NCI-H1694 treated with DMSO at 0.1 percent for 48 hours (cell line): ENCODE measurements at regions not wholly inside any gene's neighbourhood (a gene's known extent, or its start where the extent isn't known, plus 50 kb on each side); places are given as distances from the start of the nearest gene placed in this dataset.
"Not testable (repeated sequence)": the region's sequence is repeated elsewhere in the genome, so short reads cannot be mapped to it uniquely, and the experiment has no call there.

Experiments used
- DNase-seq: peaks from one replicate; lab custom pipeline; 2025; lab: John Stamatoyannopoulos, UW

- DNase-seq = not testable (repeated sequence)
Observed at GRCh38 chr2:67195327-67195726, 201.8 kb upstream of the ETAA1 start.

DNA sequence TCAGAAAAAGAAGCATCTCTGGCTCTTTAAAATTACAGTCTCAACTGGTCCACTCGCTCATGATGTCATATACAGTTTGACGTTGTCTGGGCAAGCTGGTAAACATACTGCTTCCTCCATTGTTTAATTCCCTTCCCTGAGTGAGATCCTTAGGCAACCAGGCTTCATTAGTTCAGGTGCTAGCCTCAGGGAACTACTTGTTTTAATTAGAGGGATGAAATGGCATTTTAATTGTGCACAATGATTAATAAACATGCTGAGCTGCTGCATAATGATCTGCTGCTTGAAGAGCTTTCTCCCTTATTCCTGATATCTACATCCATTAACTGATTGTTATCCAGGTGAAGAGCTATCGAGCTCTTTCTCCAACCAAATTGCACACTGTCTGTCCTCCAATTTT, 195.6 kb upstream of the ETAA1 start:
- no peak for DNase-seq

DNA sequence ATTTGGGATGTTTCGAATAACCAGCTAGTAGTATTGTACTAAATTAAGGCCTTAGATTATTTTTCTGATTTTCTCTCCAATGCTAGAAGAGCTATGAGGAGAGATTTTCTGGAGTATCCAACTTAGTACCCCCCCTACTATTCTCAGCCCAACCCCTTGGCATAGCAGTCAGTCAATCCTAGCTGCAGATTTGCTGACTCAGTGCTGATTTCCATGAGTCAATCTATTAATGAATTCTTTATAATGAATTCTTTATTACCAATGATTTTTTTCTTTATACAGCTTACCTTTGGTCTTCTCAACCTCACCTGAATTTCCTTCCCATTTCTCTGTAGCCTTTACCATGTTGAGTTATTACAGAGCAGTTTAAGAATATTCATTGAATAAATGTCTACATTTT, 192.8 kb upstream of the ETAA1 start:
- no peak for DNase-seq

DNA sequence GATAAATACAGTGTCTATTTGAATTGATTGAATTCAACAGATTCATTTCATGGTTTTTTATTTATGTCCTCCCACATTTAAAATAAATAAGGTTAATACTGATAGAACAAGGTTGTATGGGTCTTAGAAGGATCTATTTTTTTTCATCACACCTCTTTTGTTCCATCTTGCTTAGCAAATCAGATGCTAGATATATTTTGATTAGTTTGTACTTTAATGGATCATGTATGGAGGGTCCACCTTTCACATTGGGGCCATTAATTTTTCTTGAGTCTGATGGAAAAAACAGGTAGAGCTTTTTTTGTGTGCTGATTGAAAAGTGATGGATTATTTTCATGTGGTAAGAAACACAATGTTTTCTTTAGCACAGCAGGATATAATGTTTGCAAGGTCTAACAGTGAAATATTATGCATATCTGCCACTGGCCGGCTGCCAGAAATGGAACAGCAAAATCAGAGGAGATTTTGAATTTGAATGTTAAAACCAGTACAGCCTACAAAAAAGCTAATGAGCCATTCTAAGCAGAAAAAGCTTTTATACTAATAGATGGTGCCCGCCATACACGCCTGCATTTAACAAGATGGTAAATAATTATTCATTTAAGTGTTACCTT, 188.1 kb upstream of the ETAA1 start:
- DNase-seq = no peak

GRCh38 chr2:67210430-67210829, 186.7 kb upstream of the ETAA1 start:
- DNase-seq = no peak

DNA sequence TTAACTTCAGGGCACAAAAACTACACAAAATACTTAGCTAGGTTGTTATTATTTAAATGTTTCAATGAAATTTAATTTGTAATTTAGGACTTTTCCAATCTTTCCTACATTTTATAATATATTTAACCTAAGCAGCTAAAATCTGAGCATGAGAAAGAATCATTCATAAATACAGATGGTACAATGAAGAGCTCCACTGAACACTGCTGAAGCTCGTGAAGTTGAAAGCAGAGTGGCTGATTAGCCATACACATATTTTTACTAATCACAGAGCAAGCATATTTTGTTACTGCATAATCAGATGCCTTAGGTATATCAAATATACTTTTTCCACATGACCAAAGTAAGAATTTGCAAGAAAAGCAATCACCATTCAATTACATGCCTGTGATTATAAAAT, 184.9 kb upstream of the ETAA1 start:
- DNase-seq = no peak

GRCh38 chr2:67213270-67213670, 183.9 kb upstream of the ETAA1 start:
- no peak for DNase-seq

DNA sequence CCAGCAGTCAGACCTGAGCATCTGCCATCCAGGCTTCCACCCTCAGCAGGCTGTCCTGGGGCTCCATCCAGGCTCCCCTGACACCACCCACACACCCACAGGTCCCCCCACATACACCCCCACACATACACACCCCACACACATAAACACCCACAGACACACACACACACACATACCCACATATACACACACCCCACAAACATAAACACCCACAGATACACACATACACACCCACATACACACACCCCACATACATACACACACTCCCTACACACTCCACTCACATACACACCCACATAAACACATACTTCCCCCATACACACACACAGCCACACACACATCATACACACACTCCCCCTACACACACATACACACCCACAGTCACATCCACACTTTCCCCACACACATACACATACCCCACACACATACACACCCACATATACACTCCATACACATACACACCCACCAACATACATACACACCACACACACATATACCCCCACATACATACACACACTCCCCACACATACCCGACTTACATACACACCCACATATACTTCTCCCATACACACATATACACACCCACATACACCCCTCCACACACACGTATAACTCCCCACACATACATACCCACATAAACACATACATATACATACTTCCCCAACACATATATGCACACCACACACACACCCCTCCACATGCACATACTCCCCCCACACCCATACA, 183.3 kb upstream of the ETAA1 start:
- DNase-seq = no peak

GRCh38 chr2:67214585-67215185, 182.4 kb upstream of the ETAA1 start:
- DNase-seq = no peak

GRCh38 chr2:67215214-67216055, 181.7 kb upstream of the ETAA1 start:
- DNase-seq = peak; percentile 29

- DNase-seq = no peak
Observed at GRCh38 chr2:67216103-67216502, 181.0 kb upstream of the ETAA1 start.

- DNase-seq = no peak
Observed at GRCh38 chr2:67216881-67217280, 180.3 kb upstream of the ETAA1 start.

DNA sequence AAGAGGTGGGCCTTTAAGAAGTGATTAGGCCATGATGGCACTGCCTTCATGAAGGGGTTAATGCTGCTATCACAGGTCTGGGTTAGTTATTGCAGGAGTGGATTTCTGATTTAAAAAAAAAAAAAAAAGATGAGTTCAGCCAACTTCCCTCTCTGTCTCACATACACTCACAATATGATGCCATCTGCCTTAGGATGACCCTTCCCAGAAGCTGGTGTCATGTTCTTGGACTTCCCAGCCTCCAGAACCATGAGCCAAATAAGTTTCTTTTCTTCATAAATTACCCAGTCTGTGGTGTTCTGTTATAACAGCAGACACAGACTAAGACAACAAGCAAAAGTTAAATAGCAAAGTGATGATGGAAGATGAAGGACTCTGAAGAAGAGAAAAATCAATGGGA, 179.7 kb upstream of the ETAA1 start:
- no peak for DNase-seq

DNA sequence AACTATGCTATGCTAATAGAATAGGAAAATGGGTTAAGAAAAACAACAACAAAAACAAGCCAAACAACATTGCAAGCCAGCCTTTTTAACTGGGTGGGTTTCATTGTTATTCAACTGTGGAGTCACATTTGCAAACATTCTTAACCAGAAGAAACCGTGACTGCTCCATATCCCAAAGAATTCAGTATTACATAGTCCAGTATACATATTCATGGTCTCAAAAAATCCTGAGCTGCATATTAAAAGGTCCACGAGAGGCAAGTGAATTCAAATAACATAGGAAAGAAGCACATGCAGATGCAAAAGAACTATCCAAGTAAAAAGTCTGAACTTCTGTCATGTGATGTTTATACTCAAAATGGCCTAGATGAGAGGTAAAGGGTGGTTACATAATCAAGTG, 179.1 kb upstream of the ETAA1 start:
- DNase-seq = no peak

GRCh38 chr2:67219651-67220050, 177.5 kb upstream of the ETAA1 start:
- DNase-seq = no peak

- no peak for DNase-seq
Observed at GRCh38 chr2:67221266-67221665, 175.9 kb upstream of the ETAA1 start.

DNA sequence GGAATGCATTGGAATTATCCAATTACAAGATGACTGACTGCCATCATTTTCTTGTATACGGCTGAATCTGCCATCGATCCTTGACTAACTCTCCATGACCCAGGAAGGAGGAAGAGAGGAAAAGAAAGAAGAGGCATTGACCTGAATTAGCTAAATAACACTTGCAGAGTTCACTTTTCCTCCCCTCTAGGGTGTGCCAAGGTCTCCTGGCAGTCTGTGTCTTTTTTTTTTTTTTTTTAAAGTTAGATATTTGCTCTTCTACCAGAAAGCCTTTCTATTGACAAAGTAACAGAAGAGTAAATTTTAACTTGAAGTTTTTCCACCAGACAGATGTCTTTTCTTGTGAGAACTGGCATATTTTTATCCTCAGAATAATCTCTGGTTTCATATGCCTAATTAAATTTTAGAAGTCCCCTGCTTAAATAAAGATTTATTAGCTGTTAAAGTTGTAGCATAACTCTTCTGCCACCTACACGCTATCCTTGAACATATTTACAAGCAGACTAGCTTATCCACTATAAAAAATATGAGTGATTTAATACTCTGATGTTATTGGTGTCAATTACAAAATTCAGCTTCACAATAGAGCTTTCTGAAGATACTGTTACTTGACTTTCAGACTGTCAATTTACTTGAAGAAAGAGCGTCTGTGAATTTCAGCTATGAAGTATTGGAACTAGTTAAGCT, 171.7 kb upstream of the ETAA1 start:
- no peak for DNase-seq

- DNase-seq = no peak
Observed at GRCh38 chr2:67229706-67230105, 167.4 kb upstream of the ETAA1 start.

GRCh38 chr2:67232936-67233335, 164.2 kb upstream of the ETAA1 start:
- DNase-seq = no peak

DNA sequence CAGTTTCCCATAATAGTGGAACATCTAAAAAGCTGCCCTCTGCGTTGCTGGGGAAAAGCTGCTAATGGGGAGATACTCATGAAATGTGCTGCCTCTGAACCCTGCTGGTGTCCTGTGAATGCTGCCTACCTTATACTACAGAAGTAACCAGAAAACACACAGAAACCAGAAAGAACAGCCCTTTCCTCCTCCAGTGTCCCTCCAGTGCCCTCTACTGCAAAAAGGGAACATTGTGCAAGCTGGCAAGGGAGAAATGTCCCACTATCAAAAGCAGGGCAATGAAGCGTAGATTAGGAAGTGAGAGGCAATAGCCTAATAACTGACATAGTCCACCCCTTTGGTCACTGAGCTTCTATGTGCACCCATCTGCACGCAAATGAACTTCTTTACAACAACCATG, 162.7 kb upstream of the ETAA1 start:
- peak; percentile 7 for DNase-seq

DNA sequence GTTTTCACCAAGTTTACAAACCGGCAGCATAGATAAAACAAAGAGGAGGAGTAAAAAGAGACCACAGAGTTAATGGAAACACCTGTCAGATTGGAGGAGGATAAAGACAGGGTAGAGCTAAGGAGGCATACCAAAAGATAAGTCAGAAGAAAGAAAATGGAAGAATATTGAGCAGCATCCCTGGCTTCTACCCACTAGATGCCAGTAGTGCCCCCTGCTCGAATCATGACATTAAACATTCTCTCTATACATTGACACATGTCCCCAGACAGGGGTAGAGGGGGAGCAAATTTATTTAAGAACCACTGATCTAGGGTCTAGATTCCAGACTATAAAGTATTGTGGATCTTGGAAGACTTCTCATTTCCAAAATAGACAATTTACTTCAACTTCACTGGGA, 159.8 kb upstream of the ETAA1 start:
- no peak for DNase-seq

- no peak for DNase-seq
Observed at GRCh38 chr2:67240507-67240906, 156.6 kb upstream of the ETAA1 start.
